ENCODE measurements at regions not wholly inside any gene's neighbourhood (a gene's known extent, or its start where the extent isn't known, plus 50 kb on each side); places are given as distances from the start of the nearest gene placed in this dataset.

DNA sequence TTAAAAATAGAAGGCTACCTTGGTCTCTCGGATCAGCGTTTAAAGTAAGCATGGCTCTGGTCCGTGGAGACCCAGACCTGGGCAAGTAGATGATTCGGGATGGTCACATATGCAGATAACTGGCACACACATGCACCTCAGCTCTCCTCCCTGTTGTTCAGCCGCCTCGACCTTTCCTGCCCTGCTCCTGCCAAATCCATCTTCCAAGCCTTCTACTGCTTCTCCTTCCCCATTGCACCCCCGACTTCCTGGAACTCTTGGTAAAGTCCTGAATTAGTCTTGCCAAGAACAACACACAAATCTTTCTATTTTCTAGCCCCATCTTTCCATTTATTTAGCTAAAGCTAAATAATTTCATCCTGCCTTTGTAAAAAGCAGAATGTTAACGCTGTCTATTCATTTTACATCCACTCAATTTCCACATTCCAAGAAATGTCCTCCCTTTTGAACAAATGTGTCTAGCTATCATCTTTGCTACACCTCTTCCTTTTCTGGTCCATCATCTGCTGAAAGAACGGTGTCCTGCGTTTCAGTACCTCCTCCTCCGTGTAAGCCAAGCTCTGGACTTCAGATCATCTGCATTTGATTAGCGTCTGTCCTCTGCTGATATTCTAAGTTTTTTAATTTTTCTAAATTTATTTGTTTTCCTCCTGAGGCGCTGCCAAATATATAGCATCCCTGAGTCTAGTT is 92.5 kb downstream of the ZIC5 start:
- TF ChIP-seq EZH2 (IDR thresholded peaks at IDR 0.05), result no peak
- no peak for TF ChIP-seq POLR2AphosphoS5 (IDR thresholded peaks at IDR 0.05; ENCODE audit: borderline replicate concordance, low read depth, low read length)

Data from SK-N-MC (cell line).